ENCODE measurements at regions not wholly inside any gene's neighbourhood (a gene's known extent, or its start where the extent isn't known, plus 50 kb on each side); places are given as distances from the start of the nearest gene placed in this dataset.
A peak's percentile ranks its signal among the peaks of the same experiment; 100 is the strongest.
"Not testable (repeated sequence)": the region's sequence is repeated elsewhere in the genome, so short reads cannot be mapped to it uniquely, and the experiment has no call there.

DNA sequence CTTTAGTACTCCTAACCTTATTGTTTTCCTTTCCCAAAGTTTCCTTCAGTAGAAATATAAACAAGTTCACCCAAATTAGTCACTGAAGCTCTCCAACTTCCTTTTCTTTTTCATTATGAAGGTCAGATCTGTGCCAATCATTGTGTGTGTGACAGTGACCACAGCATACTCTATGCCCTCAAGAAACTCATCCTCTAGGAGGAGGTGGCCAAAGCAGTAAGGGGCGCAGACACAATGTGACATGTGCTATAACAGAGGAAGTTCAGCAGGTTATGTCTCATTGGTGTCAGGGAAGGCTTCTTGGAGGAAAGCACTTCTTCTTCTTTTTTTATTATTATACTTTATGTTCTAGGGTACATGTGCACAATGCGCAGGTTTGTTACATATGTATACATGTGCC lies 60.0 kb upstream of the PSME4 start:
- no peak for DNase-seq

DNA sequence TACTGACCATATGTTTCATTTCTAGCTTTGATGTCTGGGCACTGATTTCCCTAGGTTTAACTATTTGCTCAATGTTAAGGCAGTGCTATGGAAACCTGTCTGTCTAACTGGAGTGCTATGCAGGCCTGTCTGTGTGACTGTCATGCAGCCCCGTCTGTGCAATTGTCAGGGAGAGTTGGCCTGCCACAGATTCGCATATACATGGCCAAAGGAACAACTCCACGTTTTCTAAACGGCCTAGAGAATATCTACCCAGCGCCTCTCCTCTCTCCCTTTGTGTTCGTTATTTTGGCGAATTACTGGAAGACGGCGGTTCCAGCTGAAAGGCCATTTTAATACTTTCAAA lies 59.6 kb upstream of the PSME4 start:
- DNase-seq, result no peak

- DNase-seq, result peak in 1 of 2 experiments; percentile 17
These were observed 59.1 kb upstream of the PSME4 start for GRCh38 chr2:54029721-54030395.

DNA sequence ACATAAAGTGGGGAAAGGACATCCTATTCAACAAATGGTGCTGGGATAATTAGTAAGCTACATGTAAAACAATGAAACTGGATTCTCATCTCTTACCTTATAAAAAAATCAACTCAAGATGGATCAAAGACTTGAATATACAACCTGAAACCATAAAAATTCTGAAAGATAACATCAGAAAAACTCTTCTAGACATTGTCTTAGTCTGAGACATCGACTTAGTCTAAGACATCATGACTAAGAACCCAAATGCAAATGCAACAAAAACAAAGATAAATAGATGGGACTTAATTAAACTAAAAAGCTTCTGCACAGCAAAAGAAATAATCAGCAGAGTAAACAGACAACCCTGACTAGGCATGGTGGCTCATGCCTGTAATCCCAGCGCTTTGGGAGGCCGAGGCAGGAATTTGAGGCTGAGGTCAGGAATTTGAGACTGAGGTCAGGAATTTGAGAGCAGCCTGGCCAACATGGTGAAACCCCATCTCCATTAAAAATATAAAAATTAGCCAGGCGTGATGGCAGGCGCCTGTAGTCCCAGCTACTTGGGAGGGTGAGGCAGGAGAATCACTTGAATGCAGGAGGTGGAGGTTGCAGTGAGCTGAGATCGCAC lies 54.8 kb upstream of the PSME4 start:
- DNase-seq, result not testable (repeated sequence)

GRCh38 chr2:54024576-54024975 lies 53.8 kb upstream of the PSME4 start:
- DNase-seq, result no peak

- DNase-seq, result no peak
These were observed 50.9 kb upstream of the PSME4 start for GRCh38 chr2:54021702-54022101.

DNA sequence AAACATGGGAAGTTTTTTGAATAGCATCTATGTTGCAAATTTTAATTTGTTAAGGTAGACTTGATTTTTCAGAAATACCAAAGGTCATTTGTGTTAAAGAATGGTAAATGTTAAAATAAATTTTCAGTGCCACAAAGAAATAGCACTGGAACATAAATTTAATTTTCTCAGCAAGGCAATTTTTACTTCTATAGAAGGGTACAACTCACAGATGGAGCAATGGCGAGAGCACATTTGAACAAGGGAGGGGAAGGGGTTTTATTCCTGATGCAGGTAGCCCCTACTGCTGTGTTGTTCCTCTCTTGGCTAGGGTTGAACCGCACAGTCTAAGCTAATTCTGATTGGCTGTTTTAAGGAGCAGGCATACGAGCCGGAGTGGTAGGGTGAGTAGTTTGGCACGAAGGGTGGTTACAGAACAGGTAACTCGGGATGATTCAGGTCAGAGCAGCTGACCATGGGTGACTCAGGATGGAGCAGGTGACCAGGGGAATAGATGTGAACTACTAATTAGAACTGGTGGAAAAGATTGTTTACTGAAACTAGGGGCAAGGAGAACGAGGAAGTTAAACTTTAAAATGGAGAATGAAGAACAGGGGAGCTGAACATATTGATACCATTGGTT lies 50.1 kb upstream of the PSME4 start:
- DNase-seq, result no peak

Data from NCI-H446 (cell line).